ENCODE measurements at regions not wholly inside any gene's neighbourhood (a gene's known extent, or its start where the extent isn't known, plus 50 kb on each side); places are given as distances from the start of the nearest gene placed in this dataset.

GRCh38 chr7:98697083-98697482 is 80.0 kb downstream of the NPTX2 start:
- 84% methylated on average over 3 of the region's 3 CpGs for WGBS (ENCODE audit: insufficient coverage)
- no peak overlapping the region for H3K4me3 Mint-ChIP-seq
- H3K36me3 Mint-ChIP-seq: no peaks in the 10 kb centered on the region
- intact Hi-C loops (cut with micrococcal nuclease): no loop called here
- Histone ChIP-seq H3K4me3 (ENCODE audit: low read length) (no peak overlapping the region), H3K36me3 (ENCODE audit: control insufficient read depth, insufficient read depth, low read length) (no peaks in the 10 kb centered on the region), H3K27me3 (ENCODE audit: control insufficient read depth, insufficient read depth, low read length) (no peaks in the 10 kb centered on the region), H3K9me3 (ENCODE audit: control insufficient read depth, insufficient read depth, low read length) (no peaks in the 10 kb centered on the region), H3K27ac (ENCODE audit: low read length) (no peak overlapping the region), H3K4me1 (ENCODE audit: control insufficient read depth, insufficient read depth, low read length) (no peaks in the 10 kb centered on the region)
- no peak for DNase-seq
- H3K9me3 Mint-ChIP-seq: peaks cover 3 to 4% of the 10 kb centered on the region in 2 donors
- H3K27ac Mint-ChIP-seq: no peak overlapping the region
- TF ChIP-seq CTCF (IDR thresholded peaks at IDR 0.05): no peak
- peaks cover 0 to 3% of the 10 kb centered on the region in 2 donors for H3K27me3 Mint-ChIP-seq (ENCODE audit: low read depth in 2 of 2)
- no peak for ATAC-seq
- no peaks in the 10 kb centered on the region for H3K4me1 Mint-ChIP-seq

- Mint-ChIP-seq H3K27ac (no peak overlapping the region), H3K36me3 (no peaks in the 10 kb centered on the region), H3K27me3 (ENCODE audit: low read depth in 2 of 2) (peaks cover 0 to 3% of the 10 kb centered on the region in 2 donors), H3K4me3 (no peak overlapping the region), H3K4me1 (no peaks in the 10 kb centered on the region), H3K9me3 (peaks cover 3 to 4% of the 10 kb centered on the region in 2 donors)
- Histone ChIP-seq H3K4me3 (ENCODE audit: low read length) (no peak overlapping the region), H3K27me3 (ENCODE audit: control insufficient read depth, insufficient read depth, low read length) (no peaks in the 10 kb centered on the region), H3K36me3 (ENCODE audit: control insufficient read depth, insufficient read depth, low read length) (no peaks in the 10 kb centered on the region), H3K9me3 (ENCODE audit: control insufficient read depth, insufficient read depth, low read length) (no peaks in the 10 kb centered on the region), H3K27ac (ENCODE audit: low read length) (no peak overlapping the region), H3K4me1 (ENCODE audit: control insufficient read depth, insufficient read depth, low read length) (no peaks in the 10 kb centered on the region)
- DNase-seq: no peak
- WGBS (ENCODE audit: insufficient coverage): 93% methylated on average over 9 of the region's 9 CpGs
- TF ChIP-seq CTCF (IDR thresholded peaks at IDR 0.05): no peak
- intact Hi-C loops (cut with micrococcal nuclease): no loop called here
- no peak for ATAC-seq
Measured at GRCh38 chr7:98697485-98698240, 80.6 kb downstream of the NPTX2 start.

GRCh38 chr7:98698976-98699375 is 81.9 kb downstream of the NPTX2 start:
- DNase-seq: no peak
- Mint-ChIP-seq H3K27me3 (ENCODE audit: low read depth in 2 of 2) (peaks cover 0 to 3% of the 10 kb centered on the region in 2 donors), H3K9me3 (peaks cover 3 to 4% of the 10 kb centered on the region in 2 donors)

More at GRCh38 chr7:98698976-98699375, 81.9 kb downstream of the NPTX2 start:
- Histone ChIP-seq H3K27me3 (ENCODE audit: control insufficient read depth, insufficient read depth, low read length) (no peaks in the 10 kb centered on the region), H3K9me3 (ENCODE audit: control insufficient read depth, insufficient read depth, low read length) (no peaks in the 10 kb centered on the region), H3K27ac (ENCODE audit: low read length) (no peak overlapping the region), H3K4me1 (ENCODE audit: control insufficient read depth, insufficient read depth, low read length) (no peaks in the 10 kb centered on the region), H3K36me3 (ENCODE audit: control insufficient read depth, insufficient read depth, low read length) (no peaks in the 10 kb centered on the region), H3K4me3 (ENCODE audit: low read length) (no peak overlapping the region)
- ATAC-seq: no peak
- Mint-ChIP-seq H3K4me1 (no peaks in the 10 kb centered on the region), H3K4me3 (no peak overlapping the region), H3K36me3 (no peaks in the 10 kb centered on the region), H3K27ac (no peak overlapping the region)
- WGBS (ENCODE audit: insufficient coverage): 87% methylated on average over 2 of the region's 2 CpGs
- intact Hi-C loops (cut with micrococcal nuclease): no loop called here
- TF ChIP-seq CTCF (IDR thresholded peaks at IDR 0.05): no peak
